ENCODE measurements at regions not wholly inside any gene's neighbourhood (a gene's known extent, or its start where the extent isn't known, plus 50 kb on each side); places are given as distances from the start of the nearest gene placed in this dataset.

DNA sequence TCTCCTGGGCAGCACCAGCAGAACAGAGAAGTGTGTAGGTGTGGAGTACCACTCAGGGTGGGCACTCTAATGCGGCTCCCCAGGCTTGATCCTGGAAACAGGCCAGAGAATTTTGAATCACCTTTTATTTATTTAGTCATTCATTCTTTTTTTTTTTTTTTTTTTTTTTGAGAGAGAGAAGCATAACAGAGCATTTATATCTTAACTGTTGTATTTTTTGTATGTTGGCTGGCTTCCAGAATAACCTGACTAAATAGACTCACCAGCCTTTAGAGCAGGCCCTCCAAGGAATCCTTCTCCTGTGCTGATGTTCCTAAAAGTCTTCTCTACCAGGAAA, 153.4 kb downstream of the PIK3R1 start:
- no peak for ATAC-seq
- no peak for FAIRE-seq
- ChIA-PET CTCF (ENCODE audit: low intra/inter-chr PET ratio, low total read pairs) (no interaction called here), POLR2A (no interaction called here)
- DNase-seq (ENCODE audit: low spot score), result no peak
- no peak overlapping the region for H3K9ac ChIP-seq (ENCODE audit: insufficient read depth, low read depth, low read length)
- no peak overlapping the region for H3K4me3 ChIP-seq (replicated peaks in 1 of 3; ENCODE audit: insufficient read depth in 1 of 3, low read depth in 2 of 3, low read length in 3 of 3)
- H3K27ac ChIP-seq (ENCODE audit: extremely low read length, insufficient read depth, low read length), result no peak overlapping the region
- no peaks in the 10 kb centered on the region for H3K79me2 ChIP-seq (ENCODE audit: insufficient read depth, low read length)
- BruUV-seq (replicated peaks), result no TSS peak
- H3K27me3 ChIP-seq (ENCODE audit: control insufficient read depth in 1 of 2, insufficient read depth in 2 of 2, low read length in 2 of 2), result peaks cover 0 to 18% of the 10 kb centered on the region in 2 experiments; a peak in 1 of 5 replicates
- H3K4me1 ChIP-seq (ENCODE audit: insufficient read depth, low read length), result no peaks in the 10 kb centered on the region
- no peak overlapping the region for H2AFZ ChIP-seq (ENCODE audit: low read length)
- intact Hi-C loops (cut with micrococcal nuclease; ENCODE audit: unreplicated experiment), result no loop called here
- no peaks in the 10 kb centered on the region for H3K9me3 ChIP-seq (ENCODE audit: low read length)
- H3K4me2 ChIP-seq (ENCODE audit: low read depth, low read length), result no peak overlapping the region
- WGBS (ENCODE audit: low lambda C conversion rate), result 75% methylated on average over 1 of the region's 1 CpG
- in situ Hi-C loops (cut with HindIII; ENCODE audit: extremely low pct_ligation_motif_present, low pct_unique_long_range_greater_than_20kb), result no loop called here
- no peaks in the 10 kb centered on the region for H3K36me3 ChIP-seq (replicated peaks in 1 of 2; ENCODE audit: control insufficient read depth in 1 of 2, insufficient read depth in 2 of 2, low read length in 2 of 2)
- H4K20me1 ChIP-seq (ENCODE audit: insufficient read depth, low read length), result no peaks in the 10 kb centered on the region
- TF ChIP-seq ZC3H4 (CRISPR knock-in tag; IDR thresholded peaks at IDR 0.05; ENCODE audit: borderline replicate concordance) (no peak), HDAC6 (IDR thresholded peaks at IDR 0.05; ENCODE audit: low read depth, low read length) (no peak), ZNF101 (CRISPR knock-in tag; IDR thresholded peaks at IDR 0.05; ENCODE audit: borderline replicate concordance, low read depth) (no peak), ONECUT2 (CRISPR knock-in tag; IDR thresholded peaks at IDR 0.05) (no peak), RFX1 (IDR thresholded peaks at IDR 0.05) (no peak), GATAD2A (CRISPR knock-in tag; IDR thresholded peaks at IDR 0.05) (no peak)
- TF ChIP-seq, protein P1, sequence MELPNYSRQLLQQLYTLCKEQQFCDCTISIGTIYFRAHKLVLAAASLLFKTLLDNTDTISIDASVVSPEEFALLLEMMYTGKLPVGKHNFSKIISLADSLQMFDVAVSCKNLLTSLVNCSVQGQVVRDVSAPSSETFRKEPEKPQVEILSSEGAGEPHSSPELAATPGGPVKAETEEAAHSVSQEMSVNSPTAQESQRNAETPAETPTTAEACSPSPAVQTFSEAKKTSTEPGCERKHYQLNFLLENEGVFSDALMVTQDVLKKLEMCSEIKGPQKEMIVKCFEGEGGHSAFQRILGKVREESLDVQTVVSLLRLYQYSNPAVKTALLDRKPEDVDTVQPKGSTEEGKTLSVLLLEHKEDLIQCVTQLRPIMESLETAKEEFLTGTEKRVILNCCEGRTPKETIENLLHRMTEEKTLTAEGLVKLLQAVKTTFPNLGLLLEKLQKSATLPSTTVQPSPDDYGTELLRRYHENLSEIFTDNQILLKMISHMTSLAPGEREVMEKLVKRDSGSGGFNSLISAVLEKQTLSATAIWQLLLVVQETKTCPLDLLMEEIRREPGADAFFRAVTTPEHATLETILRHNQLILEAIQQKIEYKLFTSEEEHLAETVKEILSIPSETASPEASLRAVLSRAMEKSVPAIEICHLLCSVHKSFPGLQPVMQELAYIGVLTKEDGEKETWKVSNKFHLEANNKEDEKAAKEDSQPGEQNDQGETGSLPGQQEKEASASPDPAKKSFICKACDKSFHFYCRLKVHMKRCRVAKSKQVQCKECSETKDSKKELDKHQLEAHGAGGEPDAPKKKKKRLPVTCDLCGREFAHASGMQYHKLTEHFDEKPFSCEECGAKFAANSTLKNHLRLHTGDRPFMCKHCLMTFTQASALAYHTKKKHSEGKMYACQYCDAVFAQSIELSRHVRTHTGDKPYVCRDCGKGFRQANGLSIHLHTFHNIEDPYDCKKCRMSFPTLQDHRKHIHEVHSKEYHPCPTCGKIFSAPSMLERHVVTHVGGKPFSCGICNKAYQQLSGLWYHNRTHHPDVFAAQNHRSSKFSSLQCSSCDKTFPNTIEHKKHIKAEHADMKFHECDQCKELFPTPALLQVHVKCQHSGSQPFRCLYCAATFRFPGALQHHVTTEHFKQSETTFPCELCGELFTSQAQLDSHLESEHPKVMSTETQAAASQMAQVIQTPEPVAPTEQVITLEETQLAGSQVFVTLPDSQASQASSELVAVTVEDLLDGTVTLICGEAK (IDR thresholded peaks at IDR 0.05), result no peak
- TF ChIP-seq, protein P1 (CRISPR knock-in tag; IDR thresholded peaks at IDR 0.05), result no peak
- TF ChIP-seq, protein P2, sequence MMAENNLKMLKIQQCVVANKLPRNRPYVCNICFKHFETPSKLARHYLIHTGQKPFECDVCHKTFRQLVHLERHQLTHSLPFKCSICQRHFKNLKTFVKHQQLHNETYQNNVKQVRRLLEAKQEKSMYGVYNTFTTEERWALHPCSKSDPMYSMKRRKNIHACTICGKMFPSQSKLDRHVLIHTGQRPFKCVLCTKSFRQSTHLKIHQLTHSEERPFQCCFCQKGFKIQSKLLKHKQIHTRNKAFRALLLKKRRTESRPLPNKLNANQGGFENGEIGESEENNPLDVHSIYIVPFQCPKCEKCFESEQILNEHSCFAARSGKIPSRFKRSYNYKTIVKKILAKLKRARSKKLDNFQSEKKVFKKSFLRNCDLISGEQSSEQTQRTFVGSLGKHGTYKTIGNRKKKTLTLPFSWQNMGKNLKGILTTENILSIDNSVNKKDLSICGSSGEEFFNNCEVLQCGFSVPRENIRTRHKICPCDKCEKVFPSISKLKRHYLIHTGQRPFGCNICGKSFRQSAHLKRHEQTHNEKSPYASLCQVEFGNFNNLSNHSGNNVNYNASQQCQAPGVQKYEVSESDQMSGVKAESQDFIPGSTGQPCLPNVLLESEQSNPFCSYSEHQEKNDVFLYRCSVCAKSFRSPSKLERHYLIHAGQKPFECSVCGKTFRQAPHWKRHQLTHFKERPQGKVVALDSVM (CRISPR knock-in tag; IDR thresholded peaks at IDR 0.05), result no peak
- TF ChIP-seq, protein P3, sequence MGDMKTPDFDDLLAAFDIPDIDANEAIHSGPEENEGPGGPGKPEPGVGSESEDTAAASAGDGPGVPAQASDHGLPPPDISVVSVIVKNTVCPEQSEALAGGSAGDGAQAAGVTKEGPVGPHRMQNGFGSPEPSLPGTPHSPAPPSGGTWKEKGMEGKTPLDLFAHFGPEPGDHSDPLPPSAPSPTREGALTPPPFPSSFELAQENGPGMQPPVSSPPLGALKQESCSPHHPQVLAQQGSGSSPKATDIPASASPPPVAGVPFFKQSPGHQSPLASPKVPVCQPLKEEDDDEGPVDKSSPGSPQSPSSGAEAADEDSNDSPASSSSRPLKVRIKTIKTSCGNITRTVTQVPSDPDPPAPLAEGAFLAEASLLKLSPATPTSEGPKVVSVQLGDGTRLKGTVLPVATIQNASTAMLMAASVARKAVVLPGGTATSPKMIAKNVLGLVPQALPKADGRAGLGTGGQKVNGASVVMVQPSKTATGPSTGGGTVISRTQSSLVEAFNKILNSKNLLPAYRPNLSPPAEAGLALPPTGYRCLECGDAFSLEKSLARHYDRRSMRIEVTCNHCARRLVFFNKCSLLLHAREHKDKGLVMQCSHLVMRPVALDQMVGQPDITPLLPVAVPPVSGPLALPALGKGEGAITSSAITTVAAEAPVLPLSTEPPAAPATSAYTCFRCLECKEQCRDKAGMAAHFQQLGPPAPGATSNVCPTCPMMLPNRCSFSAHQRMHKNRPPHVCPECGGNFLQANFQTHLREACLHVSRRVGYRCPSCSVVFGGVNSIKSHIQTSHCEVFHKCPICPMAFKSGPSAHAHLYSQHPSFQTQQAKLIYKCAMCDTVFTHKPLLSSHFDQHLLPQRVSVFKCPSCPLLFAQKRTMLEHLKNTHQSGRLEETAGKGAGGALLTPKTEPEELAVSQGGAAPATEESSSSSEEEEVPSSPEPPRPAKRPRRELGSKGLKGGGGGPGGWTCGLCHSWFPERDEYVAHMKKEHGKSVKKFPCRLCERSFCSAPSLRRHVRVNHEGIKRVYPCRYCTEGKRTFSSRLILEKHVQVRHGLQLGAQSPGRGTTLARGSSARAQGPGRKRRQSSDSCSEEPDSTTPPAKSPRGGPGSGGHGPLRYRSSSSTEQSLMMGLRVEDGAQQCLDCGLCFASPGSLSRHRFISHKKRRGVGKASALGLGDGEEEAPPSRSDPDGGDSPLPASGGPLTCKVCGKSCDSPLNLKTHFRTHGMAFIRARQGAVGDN (CRISPR knock-in tag; IDR thresholded peaks at IDR 0.05), result no peak

Measured in HepG2 (cell line).